GM21717 (cell line): ENCODE measurements at regions not wholly inside any gene's neighbourhood (a gene's known extent, or its start where the extent isn't known, plus 50 kb on each side); places are given as distances from the start of the nearest gene placed in this dataset.
A peak's percentile ranks its signal among the peaks of the same experiment; 100 is the strongest.

Source experiments
- ATAC-seq: cut with Tn5 transposase; IDR thresholded peaks from one replicate; pipeline ENCODE4 v1.9.1; 2021; ENCODE audit warnings: mild to moderate bottlenecking, moderate library complexity; ENCODE audit not compliant: unreplicated experiment

GRCh38 chr5:117205894-117206293 lies 631.3 kb upstream of the SEMA6A start:
- ATAC-seq: no peak

- peak; percentile 54 for ATAC-seq
Measured at GRCh38 chr5:117204926-117205869, 630.6 kb upstream of the SEMA6A start.

- no peak for ATAC-seq
Measured at GRCh38 chr5:117204404-117204803, 629.8 kb upstream of the SEMA6A start.

GRCh38 chr5:117203584-117203983 lies 629.0 kb upstream of the SEMA6A start:
- ATAC-seq: no peak

- ATAC-seq: no peak
Measured at GRCh38 chr5:117201001-117201400, 626.4 kb upstream of the SEMA6A start.

GRCh38 chr5:117195076-117195475 lies 620.5 kb upstream of the SEMA6A start:
- ATAC-seq: no peak

- no peak for ATAC-seq
Measured at GRCh38 chr5:117191251-117191650, 616.6 kb upstream of the SEMA6A start.

- ATAC-seq: no peak
Measured at GRCh38 chr5:117189784-117190183, 615.2 kb upstream of the SEMA6A start.

GRCh38 chr5:117188211-117188610 lies 613.6 kb upstream of the SEMA6A start:
- ATAC-seq: no peak

GRCh38 chr5:117186751-117187150 lies 612.1 kb upstream of the SEMA6A start:
- ATAC-seq: no peak

- no peak for ATAC-seq
Measured at GRCh38 chr5:117183326-117183725, 608.7 kb upstream of the SEMA6A start.

- ATAC-seq: no peak
Measured at GRCh38 chr5:117182104-117182503, 607.5 kb upstream of the SEMA6A start.

- ATAC-seq: no peak
Measured at GRCh38 chr5:117177302-117177701, 602.7 kb upstream of the SEMA6A start.

- ATAC-seq: no peak
Measured at GRCh38 chr5:117165068-117165467, 590.4 kb upstream of the SEMA6A start.

- no peak for ATAC-seq
Measured at GRCh38 chr5:117161718-117162335, 587.2 kb upstream of the SEMA6A start.

- no peak for ATAC-seq
Measured at GRCh38 chr5:117160391-117160790, 585.8 kb upstream of the SEMA6A start.

GRCh38 chr5:117149312-117149711 lies 574.7 kb upstream of the SEMA6A start:
- ATAC-seq: no peak

- ATAC-seq: no peak
Measured at GRCh38 chr5:117144086-117144485, 569.5 kb upstream of the SEMA6A start.

GRCh38 chr5:117143406-117143805 lies 568.8 kb upstream of the SEMA6A start:
- no peak for ATAC-seq

- no peak for ATAC-seq
Measured at GRCh38 chr5:117138523-117138922, 563.9 kb upstream of the SEMA6A start.

- no peak for ATAC-seq
Measured at GRCh38 chr5:117135851-117136250, 561.2 kb upstream of the SEMA6A start.

- no peak for ATAC-seq
Measured at GRCh38 chr5:117133198-117133597, 558.6 kb upstream of the SEMA6A start.
